HEK293T (cell line): ENCODE measurements at regions not wholly inside any gene's neighbourhood (a gene's known extent, or its start where the extent isn't known, plus 50 kb on each side); places are given as distances from the start of the nearest gene placed in this dataset.

Experiments
- CTBP1 ChIP-seq: fragments of 450-650 bp; IDR thresholded peaks from 2 replicates; pipeline ENCODE4 v1.6.1; 2016; ENCODE audit warnings: borderline replicate concordance
- FOXK2 ChIP-seq: fragments of 450-650 bp; IDR thresholded peaks from 2 replicates; pipeline ENCODE4 v1.6.1; 2016; ENCODE audit warnings: mild to moderate bottlenecking
- TARDBP ChIP-seq: fragments of 450-650 bp; IDR thresholded peaks from 2 replicates; pipeline ENCODE4 v1.6.1; 2016

- no peak for TF ChIP-seq TARDBP
- TF ChIP-seq CTBP1: no peak
- no peak for TF ChIP-seq FOXK2
Observed at GRCh38 chr4:178556796-178557195, 1114.6 kb upstream of the AGA start.
